ENCODE measurements at regions not wholly inside any gene's neighbourhood (a gene's known extent, or its start where the extent isn't known, plus 50 kb on each side); places are given as distances from the start of the nearest gene placed in this dataset.
A peak's percentile ranks its signal among the peaks of the same experiment; 100 is the strongest.

- Histone ChIP-seq H3K4me1 (ENCODE audit: insufficient read depth, low read length, poor library complexity, severe bottlenecking) (no peaks in the 10 kb centered on the region), H3K27ac (ENCODE audit: low read depth, low read length, poor library complexity, severe bottlenecking) (no peak overlapping the region), H3K4me3 (ENCODE audit: low read depth, low read length, poor library complexity, severe bottlenecking) (no peak overlapping the region), H3K27me3 (replicated peaks; ENCODE audit: insufficient read depth, low read depth, low read length, poor library complexity) (no peaks in the 10 kb centered on the region), H3K36me3 (ENCODE audit: insufficient read depth, low read length, poor library complexity, severe bottlenecking) (no peaks in the 10 kb centered on the region), H3K9me3 (ENCODE audit: low read depth, low read length, poor library complexity, severe bottlenecking) (no peaks in the 10 kb centered on the region)
- DNase-seq (ENCODE audit: low spot score): no peak
- intact Hi-C loops (cut with micrococcal nuclease; ENCODE audit: unreplicated experiment): no loop called here
- CTCF ChIA-PET: no interaction called here
- POLR2A ChIA-PET (ENCODE audit: low non-redundant PET): no interaction called here
- BruUV-seq (replicated peaks): no TSS peak
- no peak for TF ChIP-seq EZH2 (IDR thresholded peaks at IDR 0.05; ENCODE audit: borderline replicate concordance, low read depth, low read length, poor library complexity, severe bottlenecking)
- TF ChIP-seq CTCF (conservative IDR thresholded peaks at IDR 0.05; ENCODE audit: low read depth, low read length): no peak
Observed at GRCh38 chr13:58935689-58936088, 1228.0 kb downstream of the DIAPH3 start.

GRCh38 chr13:58946274-58946673 lies 1217.5 kb downstream of the DIAPH3 start:
- no peaks in the 10 kb centered on the region for H3K27me3 ChIP-seq (replicated peaks; ENCODE audit: insufficient read depth, low read depth, low read length, poor library complexity)
- TF ChIP-seq EZH2 (IDR thresholded peaks at IDR 0.05; ENCODE audit: borderline replicate concordance, low read depth, low read length, poor library complexity, severe bottlenecking): no peak
- TF ChIP-seq CTCF (conservative IDR thresholded peaks at IDR 0.05; ENCODE audit: low read depth, low read length): no peak
- H3K27ac ChIP-seq (ENCODE audit: low read depth, low read length, poor library complexity, severe bottlenecking): no peak overlapping the region
- intact Hi-C loops (cut with micrococcal nuclease; ENCODE audit: unreplicated experiment): no loop called here
- POLR2A ChIA-PET (ENCODE audit: low non-redundant PET): no interaction called here
- peaks cover 16% of the 10 kb centered on the region for H3K9me3 ChIP-seq (ENCODE audit: low read depth, low read length, poor library complexity, severe bottlenecking)
- DNase-seq (ENCODE audit: low spot score): no peak
- no TSS peak for BruUV-seq (replicated peaks)
- CTCF ChIA-PET: no interaction called here
- H3K4me1 ChIP-seq (ENCODE audit: insufficient read depth, low read length, poor library complexity, severe bottlenecking): no peaks in the 10 kb centered on the region
- no peak overlapping the region for H3K4me3 ChIP-seq (ENCODE audit: low read depth, low read length, poor library complexity, severe bottlenecking)
- no peaks in the 10 kb centered on the region for H3K36me3 ChIP-seq (ENCODE audit: insufficient read depth, low read length, poor library complexity, severe bottlenecking)

GRCh38 chr13:58949646-58950045 lies 1214.1 kb downstream of the DIAPH3 start:
- intact Hi-C loops (cut with micrococcal nuclease; ENCODE audit: unreplicated experiment): no loop called here
- no peaks in the 10 kb centered on the region for H3K4me1 ChIP-seq (ENCODE audit: insufficient read depth, low read length, poor library complexity, severe bottlenecking)
- H3K9me3 ChIP-seq (ENCODE audit: low read depth, low read length, poor library complexity, severe bottlenecking): peaks cover 16% of the 10 kb centered on the region
- ChIA-PET POLR2A (ENCODE audit: low non-redundant PET) (no interaction called here), CTCF (no interaction called here)
- no peak overlapping the region for H3K27ac ChIP-seq (ENCODE audit: low read depth, low read length, poor library complexity, severe bottlenecking)
- TF ChIP-seq EZH2 (IDR thresholded peaks at IDR 0.05; ENCODE audit: borderline replicate concordance, low read depth, low read length, poor library complexity, severe bottlenecking): no peak
- TF ChIP-seq CTCF (conservative IDR thresholded peaks at IDR 0.05; ENCODE audit: low read depth, low read length): no peak
- H3K27me3 ChIP-seq (replicated peaks; ENCODE audit: insufficient read depth, low read depth, low read length, poor library complexity): no peaks in the 10 kb centered on the region
- H3K4me3 ChIP-seq (ENCODE audit: low read depth, low read length, poor library complexity, severe bottlenecking): no peak overlapping the region
- no TSS peak for BruUV-seq (replicated peaks)
- DNase-seq (ENCODE audit: low spot score): peak; percentile 8
- no peaks in the 10 kb centered on the region for H3K36me3 ChIP-seq (ENCODE audit: insufficient read depth, low read length, poor library complexity, severe bottlenecking)

All from A673 (cell line).